Liver (tissue), 3 donors: ENCODE measurements at regions not wholly inside any gene's neighbourhood (a gene's known extent, or its start where the extent isn't known, plus 50 kb on each side); places are given as distances from the start of the nearest gene placed in this dataset.

Experiments used
- ATF3 ChIP-seq: IDR thresholded peaks from 2 replicates; pipeline ENCODE4 v1.6.1; 2016; ENCODE audit warnings: antibody characterized with exemption
- REST ChIP-seq: IDR thresholded peaks from 2 replicates; pipeline ENCODE4 v1.6.1; 2016; ENCODE audit warnings: antibody characterized with exemption, mild to moderate bottlenecking
- YY1 ChIP-seq: IDR thresholded peaks from 2 replicates; pipeline ENCODE4 v1.6.1; 2016; ENCODE audit warnings: antibody characterized with exemption, mild to moderate bottlenecking
- TF ChIP-seq, protein P1 (sequence below): fragments of 150-350 bp; IDR thresholded peaks from 2 replicates; pipeline ENCODE4 v1.5.1; 2017; ENCODE audit warnings: improper control_type of control experiment, low read depth, low read length; ENCODE audit not compliant: missing input control
- TF ChIP-seq, protein P2 (sequence below): IDR thresholded peaks from 2 replicates; pipeline ENCODE4 v1.6.1; 2016; ENCODE audit warnings: antibody characterized with exemption
- donor health status: healthy.
- donor health status: healthy.

- TF ChIP-seq, protein P1, sequence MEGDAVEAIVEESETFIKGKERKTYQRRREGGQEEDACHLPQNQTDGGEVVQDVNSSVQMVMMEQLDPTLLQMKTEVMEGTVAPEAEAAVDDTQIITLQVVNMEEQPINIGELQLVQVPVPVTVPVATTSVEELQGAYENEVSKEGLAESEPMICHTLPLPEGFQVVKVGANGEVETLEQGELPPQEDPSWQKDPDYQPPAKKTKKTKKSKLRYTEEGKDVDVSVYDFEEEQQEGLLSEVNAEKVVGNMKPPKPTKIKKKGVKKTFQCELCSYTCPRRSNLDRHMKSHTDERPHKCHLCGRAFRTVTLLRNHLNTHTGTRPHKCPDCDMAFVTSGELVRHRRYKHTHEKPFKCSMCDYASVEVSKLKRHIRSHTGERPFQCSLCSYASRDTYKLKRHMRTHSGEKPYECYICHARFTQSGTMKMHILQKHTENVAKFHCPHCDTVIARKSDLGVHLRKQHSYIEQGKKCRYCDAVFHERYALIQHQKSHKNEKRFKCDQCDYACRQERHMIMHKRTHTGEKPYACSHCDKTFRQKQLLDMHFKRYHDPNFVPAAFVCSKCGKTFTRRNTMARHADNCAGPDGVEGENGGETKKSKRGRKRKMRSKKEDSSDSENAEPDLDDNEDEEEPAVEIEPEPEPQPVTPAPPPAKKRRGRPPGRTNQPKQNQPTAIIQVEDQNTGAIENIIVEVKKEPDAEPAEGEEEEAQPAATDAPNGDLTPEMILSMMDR, result no peak
- TF ChIP-seq ATF3, result no peak
- TF ChIP-seq, protein P2, sequence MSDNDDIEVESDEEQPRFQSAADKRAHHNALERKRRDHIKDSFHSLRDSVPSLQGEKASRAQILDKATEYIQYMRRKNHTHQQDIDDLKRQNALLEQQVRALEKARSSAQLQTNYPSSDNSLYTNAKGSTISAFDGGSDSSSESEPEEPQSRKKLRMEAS, result no peak
- no peak for TF ChIP-seq REST
- no peak for TF ChIP-seq YY1
These were observed 69.2 kb upstream of the AHR start for GRCh38 chr7:17229228-17229627.
